GM12878 (cell line): ENCODE measurements at regions not wholly inside any gene's neighbourhood (a gene's known extent, or its start where the extent isn't known, plus 50 kb on each side); places are given as distances from the start of the nearest gene placed in this dataset.

ENCODE experiments used
- BRCA1 ChIP-seq: IDR thresholded peaks from 2 replicates; pipeline ENCODE4 v1.6.1; 2011; ENCODE audit warnings: low read depth, low read length, improper control_type of control experiment
- CTCF ChIP-seq, 3 experiments: IDR thresholded peaks in 2 of 3; conservative IDR thresholded peaks in 1 of 3; 2 replicates each; pipeline ENCODE4 v1.5.1; 2011; ENCODE audit warnings: low read depth in 3 of 3, low read length in 3 of 3, mild to moderate bottlenecking in 3 of 3, control low read depth in 2 of 3, moderate library complexity in 2 of 3, inconsistent platforms in 1 of 3, mixed read lengths in 1 of 3; ENCODE audit not compliant: control insufficient read depth in 2 of 3, insufficient read depth in 1 of 3; ENCODE audit errors: extremely low read depth in 1 of 3
- JUNB ChIP-seq: IDR thresholded peaks from 2 replicates; pipeline ENCODE4 v1.6.1; 2016; ENCODE audit warnings: antibody characterized with exemption, mild to moderate bottlenecking
- MXI1 ChIP-seq: fragments of 150-350 bp; IDR thresholded peaks from 2 replicates; pipeline ENCODE4 v1.6.1; 2011; ENCODE audit warnings: low read depth, mild to moderate bottlenecking, inconsistent platforms, low read length, improper control_type of control experiment
- POLR2A ChIP-seq: IDR thresholded peaks from 2 replicates; pipeline ENCODE4 v1.6.1; 2011; ENCODE audit warnings: low read depth, mild to moderate bottlenecking, low read length
- SP1 ChIP-seq: IDR thresholded peaks from one replicate; pipeline ENCODE4 v1.6.1; 2011; ENCODE audit warnings: low read depth, low read length
- SPI1 ChIP-seq: IDR thresholded peaks from 2 replicates; pipeline ENCODE4 v1.6.1; 2011; ENCODE audit warnings: low read depth, mild to moderate bottlenecking, low read length, moderate library complexity, borderline replicate concordance; ENCODE audit not compliant: insufficient read depth
- SUPT20H ChIP-seq: IDR thresholded peaks from 2 replicates; pipeline ENCODE4 v1.6.1; 2011; ENCODE audit warnings: low read depth, mild to moderate bottlenecking, low read length, moderate library complexity, borderline replicate concordance; ENCODE audit not compliant: control insufficient read depth
- YBX1 ChIP-seq: fragments of 450-650 bp; IDR thresholded peaks from 2 replicates; pipeline ENCODE4 v1.6.1; 2016; ENCODE audit warnings: antibody characterized with exemption
- ZBTB40 ChIP-seq: fragments of 450-650 bp; IDR thresholded peaks from 2 replicates; pipeline ENCODE4 v1.6.1; 2016; ENCODE audit warnings: mild to moderate bottlenecking, moderate library complexity, borderline replicate concordance
- ZNF24 ChIP-seq: fragments of 450-650 bp; IDR thresholded peaks from 2 replicates; pipeline ENCODE4 v1.6.1; 2017; ENCODE audit warnings: antibody characterized with exemption, mild to moderate bottlenecking
- TF ChIP-seq, protein P1 (sequence below): IDR thresholded peaks from 2 replicates; pipeline ENCODE4 v1.6.1; 2012; ENCODE audit warnings: low read depth, low read length, improper control_type of control experiment

DNA sequence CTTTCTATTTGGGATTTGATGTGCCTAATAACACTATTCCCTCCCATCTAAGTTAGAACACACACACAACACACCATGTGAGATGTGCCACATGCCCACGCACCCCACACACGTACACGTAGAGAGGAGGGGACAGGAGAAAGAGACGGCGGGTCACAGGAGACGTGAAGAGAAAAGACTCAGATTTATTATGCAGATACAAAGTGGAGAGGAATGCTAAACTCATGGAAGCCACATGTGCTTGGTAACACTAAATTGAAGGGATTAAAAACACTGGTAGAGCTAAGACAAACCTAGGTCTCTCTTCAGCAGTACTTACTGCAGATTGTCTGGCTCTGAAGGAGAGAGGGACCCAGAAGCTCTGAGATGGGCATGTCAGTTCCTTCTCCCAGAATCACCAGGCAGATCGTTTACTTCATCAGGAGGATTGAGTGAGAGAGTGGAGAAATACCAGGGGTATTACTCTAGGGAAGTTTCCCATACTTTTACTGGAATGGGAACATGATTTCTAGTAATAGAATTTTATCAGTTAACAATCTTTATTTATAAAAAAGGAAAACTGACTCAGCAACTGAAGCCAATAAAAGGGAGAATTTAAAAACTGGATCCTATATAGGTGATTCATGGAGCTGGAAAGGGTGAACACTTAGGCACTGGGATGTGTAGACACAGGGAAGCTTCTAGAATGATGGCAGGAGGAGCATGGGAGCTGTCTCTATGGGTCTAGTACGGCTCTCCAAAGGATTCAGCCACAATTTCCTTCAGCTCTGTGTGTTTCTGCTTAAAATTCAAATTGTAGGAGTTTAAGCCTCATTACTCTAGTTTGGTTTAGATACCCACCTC is 139.4 kb downstream of the MACIR start:
- TF ChIP-seq ZBTB40 = no peak
- TF ChIP-seq YBX1 = no peak
- TF ChIP-seq SPI1 = no peak
- no peak for TF ChIP-seq BRCA1
- no peak for TF ChIP-seq ZNF24
- TF ChIP-seq, protein P1, sequence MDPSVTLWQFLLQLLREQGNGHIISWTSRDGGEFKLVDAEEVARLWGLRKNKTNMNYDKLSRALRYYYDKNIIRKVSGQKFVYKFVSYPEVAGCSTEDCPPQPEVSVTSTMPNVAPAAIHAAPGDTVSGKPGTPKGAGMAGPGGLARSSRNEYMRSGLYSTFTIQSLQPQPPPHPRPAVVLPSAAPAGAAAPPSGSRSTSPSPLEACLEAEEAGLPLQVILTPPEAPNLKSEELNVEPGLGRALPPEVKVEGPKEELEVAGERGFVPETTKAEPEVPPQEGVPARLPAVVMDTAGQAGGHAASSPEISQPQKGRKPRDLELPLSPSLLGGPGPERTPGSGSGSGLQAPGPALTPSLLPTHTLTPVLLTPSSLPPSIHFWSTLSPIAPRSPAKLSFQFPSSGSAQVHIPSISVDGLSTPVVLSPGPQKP = no peak
- no peak for TF ChIP-seq CTCF (IDR thresholded peaks at IDR 0.05 in 2 of 3, conservative IDR thresholded peaks at IDR 0.05 in 1 of 3; ENCODE audit: control insufficient read depth in 2 of 3, extremely low read depth in 1 of 3, insufficient read depth in 1 of 3, low read depth in 3 of 3, low read length in 3 of 3)
- TF ChIP-seq SP1 = no peak
- TF ChIP-seq SUPT20H = no peak
- TF ChIP-seq MXI1 = no peak
- no peak for TF ChIP-seq POLR2A
- no peak for TF ChIP-seq JUNB
